Transverse colon (tissue), 4 donors: ENCODE measurements at regions not wholly inside any gene's neighbourhood (a gene's known extent, or its start where the extent isn't known, plus 50 kb on each side); places are given as distances from the start of the nearest gene placed in this dataset.

Experiments
- DNase-seq: peaks from one replicate; pipeline ENCODE4 v3.0.0-alpha.2; 2019
- H3K27ac ChIP-seq, 4 donors: fragments of 200-600 bp; sonication (generic); 2 replicates each; pipeline ENCODE4 v1.5.1; 2016 to 2018; ENCODE audit warnings: inconsistent platforms in 4 of 4
- H3K27me3 ChIP-seq: fragments of 200-600 bp; sonication (generic); 2 replicates; pipeline ENCODE4 v1.5.1; 2017; ENCODE audit warnings: inconsistent platforms
- H3K36me3 ChIP-seq, 4 donors: fragments of 200-600 bp; sonication (generic); 2 replicates each; pipeline ENCODE4 v1.5.1; 2017 to 2019; ENCODE audit warnings: inconsistent platforms in 4 of 4
- H3K4me1 ChIP-seq, 4 donors: fragments of 200-600 bp; sonication (generic); 2 replicates each; pipeline ENCODE4 v1.5.1; 2017 to 2020; ENCODE audit warnings: inconsistent platforms in 4 of 4
- H3K4me3 ChIP-seq, 4 donors: fragments of 200-600 bp; sonication (generic); 1 replicate in 1 of 4; 2 replicates in 3 of 4; pipeline versions ENCODE4 v1.5.1 to v1.6.1; 2017 to 2019; ENCODE audit warnings: inconsistent platforms in 4 of 4
- H3K9me3 ChIP-seq, 2 donors: fragments of 200-600 bp; sonication (generic); 2 replicates each; pipeline ENCODE4 v1.5.1; 2017 to 2019; ENCODE audit warnings: inconsistent platforms in 2 of 2
- CTCF ChIP-seq, 5 experiments: fragments of 200-600 bp in 3 of 5; fragments of 450-650 bp in 2 of 5; sonication (generic) in 3 of 5; IDR thresholded peaks; 1 replicate in 2 of 5; 2 replicates in 3 of 5; pipeline ENCODE4 v1.5.1; 2016 to 2017; ENCODE audit warnings: antibody characterized with exemption in 5 of 5, inconsistent platforms in 3 of 5, mild to moderate bottlenecking in 2 of 5, moderate library complexity in 1 of 5
- EP300 ChIP-seq: sonication (generic); formaldehyde crosslinking; IDR thresholded peaks from one replicate; pipeline ENCODE4 v1.6.1; 2017; ENCODE audit warnings: antibody characterized with exemption, low read depth
- POLR2A ChIP-seq: fragments of 450-650 bp; IDR thresholded peaks from one replicate; pipeline ENCODE4 v1.6.1; 2016; ENCODE audit warnings: antibody characterized with exemption, mild to moderate bottlenecking, moderate library complexity
- POLR2AphosphoS5 ChIP-seq, 3 donors: sonication (generic); formaldehyde crosslinking; IDR thresholded peaks; one replicate each; pipeline ENCODE4 v1.6.1; 2016; ENCODE audit warnings: antibody characterized with exemption in 3 of 3
- WGBS, 2 donors: methylation state at CpG; one replicate each; pipeline ENCODE4 v1.1.5; 2018; ENCODE audit warnings: low coverage in 1 of 2; 5-methylcytosine and 5-hydroxymethylcytosine counted together
- in situ Hi-C, 4 donors: fragments of 200-750 bp; cut with MboI; loops; one replicate each; pipeline versions ENCODE4 v1.15.0 to v1.15.1; 2017; ENCODE audit warnings: low sequenced_read_pairs in 3 of 4, low pct_ligation_motif_present in 1 of 4, low pct_unique_long_range_greater_than_20kb in 1 of 4
- intact Hi-C: fragments of 100-400 bp; cut with DNase I; formaldehyde crosslinking; loops from one replicate; pipeline ENCODE4 v1.15.1; 2023; ENCODE audit warnings: low total_unique reads

- 82 to 88% methylated on average over 2 to 3 of the region's 3 CpGs for WGBS, 2 donors
- H3K27ac ChIP-seq: no peak overlapping the region
These were observed 94.0 kb upstream of the DKK2 start for GRCh38 chr4:107130157-107130556.

GRCh38 chr4:107129611-107130010 lies 93.5 kb upstream of the DKK2 start:
- Histone ChIP-seq H3K4me3 (no peak overlapping the region), H3K27me3 (no peaks in the 10 kb centered on the region), H3K27ac (no peak overlapping the region), H3K9me3 (no peaks in the 10 kb centered on the region), H3K36me3 (no peaks in the 10 kb centered on the region), H3K4me1 (no peaks in the 10 kb centered on the region)
- TF ChIP-seq POLR2AphosphoS5 (IDR thresholded peaks at IDR 0.05): no peak
- no peak for TF ChIP-seq POLR2A
- no peak for TF ChIP-seq EP300
- intact Hi-C loops: no loop called here
- in situ Hi-C loops: no loop called here
- DNase-seq: no peak
- WGBS, 2 donors: 57 to 67% methylated on average over 1 of the region's 1 CpG

More at GRCh38 chr4:107130157-107130556, 94.0 kb upstream of the DKK2 start:
- no peak for DNase-seq
- Histone ChIP-seq H3K36me3 (no peaks in the 10 kb centered on the region), H3K4me1 (no peaks in the 10 kb centered on the region), H3K9me3 (no peaks in the 10 kb centered on the region), H3K4me3 (no peak overlapping the region), H3K27me3 (no peaks in the 10 kb centered on the region)
- in situ Hi-C loops: no loop called here
- TF ChIP-seq POLR2A: no peak
- no peak for TF ChIP-seq POLR2AphosphoS5 (IDR thresholded peaks at IDR 0.05)
- TF ChIP-seq CTCF (IDR thresholded peaks at IDR 0.05): no peak
- TF ChIP-seq EP300: no peak
- intact Hi-C loops: no loop called here

- in situ Hi-C loops (no loop called here), intact Hi-C loops (no loop called here)
- Histone ChIP-seq H3K4me3 (no peak overlapping the region), H3K27ac (no peak overlapping the region), H3K4me1 (no peaks in the 10 kb centered on the region), H3K9me3 (no peaks in the 10 kb centered on the region), H3K27me3 (no peaks in the 10 kb centered on the region), H3K36me3 (no peaks in the 10 kb centered on the region)
- WGBS, 2 donors: 17 to 36% methylated on average over 2 of the region's 2 CpGs
- TF ChIP-seq POLR2AphosphoS5 (IDR thresholded peaks at IDR 0.05): no peak
- no peak for TF ChIP-seq CTCF (IDR thresholded peaks at IDR 0.05)
- no peak for TF ChIP-seq POLR2A
- TF ChIP-seq EP300: no peak
- no peak for DNase-seq
These were observed 93.0 kb upstream of the DKK2 start for GRCh38 chr4:107129076-107129475.

GRCh38 chr4:107128116-107128515 lies 92.0 kb upstream of the DKK2 start:
- H3K36me3 ChIP-seq: no peaks in the 10 kb centered on the region
- H3K9me3 ChIP-seq: no peaks in the 10 kb centered on the region
- no peak for DNase-seq
- in situ Hi-C loops: no loop called here
- WGBS, 2 donors: 68 to 69% methylated on average over 2 of the region's 2 CpGs
- no peaks in the 10 kb centered on the region for H3K27me3 ChIP-seq
- intact Hi-C loops: no loop called here
- H3K4me3 ChIP-seq: no peak overlapping the region
- TF ChIP-seq POLR2AphosphoS5 (IDR thresholded peaks at IDR 0.05) (no peak), EP300 (no peak), POLR2A (no peak), CTCF (IDR thresholded peaks at IDR 0.05) (no peak)
- H3K27ac ChIP-seq: no peak overlapping the region
- no peaks in the 10 kb centered on the region for H3K4me1 ChIP-seq

- Histone ChIP-seq H3K4me1 (peaks cover 0 to 2% (median 0%) of the 10 kb centered on the region in 4 donors), H3K9me3 (no peaks in the 10 kb centered on the region), H3K4me3 (no peak overlapping the region), H3K27ac (no peak overlapping the region), H3K36me3 (no peaks in the 10 kb centered on the region), H3K27me3 (no peaks in the 10 kb centered on the region)
- TF ChIP-seq POLR2AphosphoS5 (IDR thresholded peaks at IDR 0.05) (no peak), EP300 (no peak), POLR2A (no peak), CTCF (IDR thresholded peaks at IDR 0.05) (no peak)
- 57% methylated on average over 2 of the region's 2 CpGs for WGBS, 2 donors
- in situ Hi-C loops (no loop called here), intact Hi-C loops (no loop called here)
- no peak for DNase-seq
These were observed 89.4 kb upstream of the DKK2 start for GRCh38 chr4:107125496-107125895.
